ENCODE measurements at regions not wholly inside any gene's neighbourhood (a gene's known extent, or its start where the extent isn't known, plus 50 kb on each side); places are given as distances from the start of the nearest gene placed in this dataset.
"Not testable (repeated sequence)": the region's sequence is repeated elsewhere in the genome, so short reads cannot be mapped to it uniquely, and the experiment has no call there.

GRCh38 chr5:123719004-123719403, 207.0 kb downstream of the CSNK1G3 start:
- DNase-seq, result no peak

- DNase-seq, result no peak
Measured at GRCh38 chr5:123718238-123718637, 206.3 kb downstream of the CSNK1G3 start.

GRCh38 chr5:123717139-123717538, 205.2 kb downstream of the CSNK1G3 start:
- no peak for DNase-seq

- DNase-seq, result no peak
Measured at GRCh38 chr5:123710031-123710430, 198.1 kb downstream of the CSNK1G3 start.

GRCh38 chr5:123709422-123709821, 197.4 kb downstream of the CSNK1G3 start:
- DNase-seq, result no peak

GRCh38 chr5:123708074-123708806, 196.3 kb downstream of the CSNK1G3 start:
- no peak for DNase-seq

- DNase-seq, result no peak
Measured at GRCh38 chr5:123706531-123706930, 194.6 kb downstream of the CSNK1G3 start.

GRCh38 chr5:123705741-123706140, 193.8 kb downstream of the CSNK1G3 start:
- no peak for DNase-seq

GRCh38 chr5:123701511-123702200, 189.7 kb downstream of the CSNK1G3 start:
- no peak for DNase-seq

- DNase-seq, result no peak
Measured at GRCh38 chr5:123700624-123701287, 188.8 kb downstream of the CSNK1G3 start.

GRCh38 chr5:123699571-123699970, 187.6 kb downstream of the CSNK1G3 start:
- DNase-seq, result no peak

GRCh38 chr5:123698937-123699336, 187.0 kb downstream of the CSNK1G3 start:
- not testable (repeated sequence) for DNase-seq

GRCh38 chr5:123696921-123697341, 185.0 kb downstream of the CSNK1G3 start:
- DNase-seq, result no peak

- no peak for DNase-seq
Measured at GRCh38 chr5:123690821-123691220, 178.8 kb downstream of the CSNK1G3 start.

- no peak for DNase-seq
Measured at GRCh38 chr5:123681061-123681460, 169.1 kb downstream of the CSNK1G3 start.

- no peak for DNase-seq
Measured at GRCh38 chr5:123673107-123673506, 161.1 kb downstream of the CSNK1G3 start.

GRCh38 chr5:123671711-123672456, 159.9 kb downstream of the CSNK1G3 start:
- no peak for DNase-seq

- DNase-seq, result peak; percentile 29
Measured at GRCh38 chr5:123671042-123671441, 159.1 kb downstream of the CSNK1G3 start.

Data from CD4-positive, alpha-beta T cell treated with Interleukin-12 subunit alpha and Interleukin-12 subunit beta, for 1 hour (primary cell).